ENCODE measurements at regions not wholly inside any gene's neighbourhood (a gene's known extent, or its start where the extent isn't known, plus 50 kb on each side); places are given as distances from the start of the nearest gene placed in this dataset.
A peak's percentile ranks its signal among the peaks of the same experiment; 100 is the strongest.

DNA sequence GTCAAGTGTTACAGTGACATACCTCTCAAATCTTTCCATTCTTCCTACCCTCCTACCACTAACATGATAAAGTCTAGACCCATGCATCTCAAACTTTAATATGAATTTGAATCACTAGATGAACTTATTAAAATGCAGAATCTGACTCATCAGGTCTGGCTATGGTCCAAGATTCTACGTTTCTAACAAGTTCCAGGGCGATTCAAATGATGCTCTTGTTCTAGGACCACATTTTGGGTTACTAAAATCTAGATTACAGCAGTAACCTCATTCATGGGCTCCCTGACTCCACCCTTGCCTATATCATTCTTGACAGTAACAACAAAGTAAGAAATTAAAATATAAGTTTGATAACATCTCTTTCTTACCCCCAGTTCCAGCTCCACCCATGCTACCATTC, 124.8 kb upstream of the LSM8 start:
- no peak overlapping the region for H3K4me3 Mint-ChIP-seq
- no peak for TF ChIP-seq CTCF (IDR thresholded peaks at IDR 0.05)
- H3K27ac Mint-ChIP-seq, result no peak overlapping the region
- peaks cover 3% of the 10 kb centered on the region for H3K4me1 Mint-ChIP-seq
- DNase-seq, result no peak
- H3K36me3 Mint-ChIP-seq (ENCODE audit: low read depth), result no peaks in the 10 kb centered on the region
- no peaks in the 10 kb centered on the region for H3K9me3 Mint-ChIP-seq
- H3K27me3 Mint-ChIP-seq (ENCODE audit: low read depth, poor library complexity), result peaks cover 21% of the 10 kb centered on the region

- no peak for TF ChIP-seq CTCF (IDR thresholded peaks at IDR 0.05)
- no peak overlapping the region for H3K4me3 Mint-ChIP-seq
- no peak overlapping the region for H3K27ac Mint-ChIP-seq
- H3K9me3 Mint-ChIP-seq, result no peaks in the 10 kb centered on the region
- peaks cover 7% of the 10 kb centered on the region for H3K4me1 Mint-ChIP-seq
- H3K36me3 Mint-ChIP-seq (ENCODE audit: low read depth), result no peaks in the 10 kb centered on the region
- H3K27me3 Mint-ChIP-seq (ENCODE audit: low read depth, poor library complexity), result peaks cover 21% of the 10 kb centered on the region
- no peak for DNase-seq
Observed at GRCh38 chr7:118060692-118061091, 123.3 kb upstream of the LSM8 start.

DNA sequence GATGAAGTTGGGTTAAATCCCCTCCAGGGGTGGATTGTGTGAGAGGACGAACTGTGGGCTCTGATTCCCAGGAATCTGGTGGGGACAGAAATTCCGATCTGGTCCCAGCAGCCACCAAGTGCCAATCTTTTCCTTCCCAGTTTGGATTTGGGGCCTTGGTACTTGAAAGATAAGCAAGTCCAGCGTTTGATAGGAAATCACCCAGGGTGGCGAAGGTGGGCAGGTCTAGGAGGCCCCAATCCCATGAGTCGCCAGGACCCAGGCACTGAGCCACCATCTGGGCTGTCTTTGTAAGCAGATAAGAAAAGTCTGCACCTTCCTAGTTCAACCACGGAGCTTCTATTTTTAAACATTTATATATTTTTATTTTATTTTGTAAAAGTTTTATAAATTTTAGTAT, 122.6 kb upstream of the LSM8 start:
- no peak overlapping the region for H3K27ac Mint-ChIP-seq
- H3K36me3 Mint-ChIP-seq (ENCODE audit: low read depth), result no peaks in the 10 kb centered on the region
- no peak for DNase-seq
- no peak for TF ChIP-seq CTCF (IDR thresholded peaks at IDR 0.05)
- no peak overlapping the region for H3K4me3 Mint-ChIP-seq
- no peaks in the 10 kb centered on the region for H3K9me3 Mint-ChIP-seq
- H3K4me1 Mint-ChIP-seq, result peaks cover 7% of the 10 kb centered on the region
- H3K27me3 Mint-ChIP-seq (ENCODE audit: low read depth, poor library complexity), result peaks cover 18% of the 10 kb centered on the region

- peak overlapping the region; percentile 12 for H3K27ac Mint-ChIP-seq
- peaks cover 6% of the 10 kb centered on the region for H3K27me3 Mint-ChIP-seq (ENCODE audit: low read depth, poor library complexity)
- TF ChIP-seq CTCF (IDR thresholded peaks at IDR 0.05), result no peak
Observed at GRCh38 chr7:118072893-118073674, 110.9 kb upstream of the LSM8 start.

DNA sequence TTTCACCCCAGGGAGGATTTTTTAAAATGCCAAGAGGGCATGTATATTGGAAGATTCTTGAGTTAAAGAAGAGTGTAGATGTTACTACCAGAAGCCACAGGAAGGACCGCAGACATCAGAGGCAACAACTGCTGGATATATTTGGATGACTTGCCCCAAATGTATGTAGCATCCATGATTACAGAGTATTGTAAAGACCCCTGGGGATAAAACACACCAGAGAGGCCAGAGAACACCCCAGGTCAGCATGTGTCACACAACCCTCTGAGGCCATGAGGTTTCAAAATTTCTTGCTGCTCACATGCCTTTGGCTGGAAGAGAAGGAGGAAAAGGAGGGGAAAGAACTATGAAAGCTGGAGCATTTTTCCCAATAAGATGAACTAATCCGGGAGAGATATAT, 108.0 kb upstream of the LSM8 start:
- TF ChIP-seq CTCF (IDR thresholded peaks at IDR 0.05), result no peak
- H3K4me1 Mint-ChIP-seq, result peaks cover 20% of the 10 kb centered on the region
- no peak overlapping the region for H3K4me3 Mint-ChIP-seq
- no peak overlapping the region for H3K27ac Mint-ChIP-seq
- peaks cover 4% of the 10 kb centered on the region for H3K9me3 Mint-ChIP-seq
- peaks cover 4% of the 10 kb centered on the region for H3K36me3 Mint-ChIP-seq (ENCODE audit: low read depth)
- no peaks in the 10 kb centered on the region for H3K27me3 Mint-ChIP-seq (ENCODE audit: low read depth, poor library complexity)
- no peak for DNase-seq

More at GRCh38 chr7:118072893-118073674, 110.9 kb upstream of the LSM8 start:
- Mint-ChIP-seq H3K4me1 (peaks cover 15% of the 10 kb centered on the region), H3K4me3 (no peak overlapping the region), H3K36me3 (ENCODE audit: low read depth) (no peaks in the 10 kb centered on the region), H3K9me3 (no peaks in the 10 kb centered on the region)
- no peak for DNase-seq

GRCh38 chr7:118076564-118076963, 107.4 kb upstream of the LSM8 start:
- no peak for DNase-seq
- H3K9me3 Mint-ChIP-seq, result peaks cover 4% of the 10 kb centered on the region
- H3K27ac Mint-ChIP-seq, result no peak overlapping the region
- H3K36me3 Mint-ChIP-seq (ENCODE audit: low read depth), result peaks cover 4% of the 10 kb centered on the region
- H3K4me3 Mint-ChIP-seq, result no peak overlapping the region
- no peaks in the 10 kb centered on the region for H3K27me3 Mint-ChIP-seq (ENCODE audit: low read depth, poor library complexity)
- no peak for TF ChIP-seq CTCF (IDR thresholded peaks at IDR 0.05)
- H3K4me1 Mint-ChIP-seq, result peaks cover 26% of the 10 kb centered on the region
